T47D (cell line): ENCODE measurements at regions not wholly inside any gene's neighbourhood (a gene's known extent, or its start where the extent isn't known, plus 50 kb on each side); places are given as distances from the start of the nearest gene placed in this dataset.

Source experiments
- DNase-seq, 2 experiments: peaks; one replicate each; pipeline versions ENCODE4 v3.0.0 to v3.0.0-alpha.2; 2011 to 2012; ENCODE audit warnings: low read depth in 1 of 2, low spot score in 1 of 2
- JUND ChIP-seq: IDR thresholded peaks from 2 replicates; pipeline ENCODE4 v1.6.1; 2012; ENCODE audit warnings: low read depth
- in situ Hi-C: cut with HindIII; loops from 2 replicates; pipeline ENCODE4 v1.10.0; 2016; ENCODE audit warnings: low sequenced_read_pairs, low pct_unique_long_range_greater_than_20kb

DNA sequence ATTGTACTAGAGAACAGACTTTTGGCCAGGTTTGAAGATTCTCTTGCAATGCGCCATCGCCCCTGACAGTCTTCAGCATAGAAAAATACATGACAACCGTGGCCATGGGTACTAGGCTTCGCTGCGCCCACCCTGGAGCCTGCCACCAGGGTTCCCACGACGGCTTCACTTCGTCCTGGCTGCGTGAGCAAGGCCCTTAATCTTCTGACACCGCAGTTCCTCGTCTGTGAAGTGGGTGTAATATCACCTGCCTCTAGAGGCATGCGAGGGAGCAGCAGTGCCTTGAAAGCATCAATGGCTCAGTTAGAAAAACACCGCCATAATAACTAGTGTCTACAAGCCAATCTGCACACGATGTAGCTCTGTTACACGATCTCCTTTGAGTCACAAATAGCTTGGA lies 175.2 kb upstream of the HS6ST1 start:
- in situ Hi-C loops, result no loop called here
- no peak for TF ChIP-seq JUND
- no peak for DNase-seq

GRCh38 chr2:128494307-128494639 lies 175.6 kb upstream of the HS6ST1 start:
- in situ Hi-C loops, result no loop called here
- DNase-seq, result no peak
- no peak for TF ChIP-seq JUND

GRCh38 chr2:128494640-128495321 lies 176.1 kb upstream of the HS6ST1 start:
- no peak for TF ChIP-seq JUND
- no peak for DNase-seq
- in situ Hi-C loops, result no loop called here

GRCh38 chr2:128495996-128496547 lies 177.4 kb upstream of the HS6ST1 start:
- DNase-seq, result no peak
- TF ChIP-seq JUND, result no peak
- in situ Hi-C loops, result no loop called here

DNA sequence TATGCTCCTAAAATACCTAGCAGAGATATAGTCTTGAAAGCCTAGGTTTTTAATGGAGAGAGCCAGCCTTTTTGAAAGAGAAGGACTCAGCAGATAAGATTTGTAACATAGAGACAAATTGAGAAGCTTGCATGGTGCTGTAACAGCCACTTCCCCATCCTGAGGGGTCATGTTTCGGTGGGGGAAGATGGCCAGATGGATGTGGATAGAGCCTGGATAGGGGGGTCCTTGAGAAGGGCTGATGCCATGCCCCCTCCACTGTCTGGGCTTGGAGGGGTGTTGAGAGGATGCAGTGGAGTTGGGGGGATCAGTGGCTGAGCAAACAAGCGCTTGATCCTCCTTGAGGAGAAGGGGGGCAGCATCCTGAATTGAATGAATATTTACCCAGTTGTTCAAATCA lies 178.0 kb upstream of the HS6ST1 start:
- TF ChIP-seq JUND, result no peak
- DNase-seq, result no peak
- in situ Hi-C loops, result no loop called here

DNA sequence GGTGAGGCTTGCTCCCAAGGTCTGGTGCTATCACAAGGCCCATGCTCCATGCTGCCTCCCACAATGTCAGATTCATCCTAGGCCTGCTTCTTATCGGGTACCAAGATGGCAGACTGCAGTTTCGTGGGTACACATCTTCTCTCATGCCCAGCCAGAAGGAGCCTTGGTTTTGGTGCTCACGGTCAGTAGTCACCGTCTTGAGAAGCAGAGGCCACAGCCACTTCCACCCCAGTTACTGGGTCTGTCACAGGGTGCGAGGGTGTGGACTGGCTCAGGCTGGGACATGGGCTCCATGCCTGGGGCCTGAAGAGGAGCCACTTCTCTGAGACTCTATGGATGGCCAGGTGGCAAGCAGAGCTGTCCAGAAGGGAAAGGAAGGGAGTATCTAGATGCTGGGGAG lies 178.8 kb upstream of the HS6ST1 start:
- no peak for DNase-seq
- no peak for TF ChIP-seq JUND
- in situ Hi-C loops, result no loop called here

DNA sequence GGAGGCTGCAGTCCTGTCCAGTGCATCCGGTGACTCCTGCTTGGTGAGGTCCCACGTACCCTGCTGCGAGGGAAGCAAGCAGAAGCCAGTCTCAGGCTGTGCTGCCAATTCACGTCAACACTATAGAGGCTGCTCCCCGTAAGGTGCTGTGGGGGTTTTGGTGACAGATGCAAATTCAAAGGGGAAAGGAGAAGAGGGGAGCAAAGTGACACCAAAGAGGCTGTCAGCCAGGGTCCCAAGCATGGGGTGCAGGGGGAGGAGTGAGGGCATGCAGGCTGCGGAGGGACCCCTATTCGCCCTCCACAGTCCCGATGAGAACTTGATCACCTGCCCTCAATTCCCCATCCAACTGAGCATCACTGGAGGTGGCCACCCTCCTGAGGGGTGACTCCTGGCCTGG lies 179.4 kb upstream of the HS6ST1 start:
- in situ Hi-C loops, result no loop called here
- DNase-seq, result no peak
- TF ChIP-seq JUND, result no peak

- no peak for TF ChIP-seq JUND
- DNase-seq, result no peak
- in situ Hi-C loops, result no loop called here
Measured at GRCh38 chr2:128498589-128498988, 179.9 kb upstream of the HS6ST1 start.

- no peak for TF ChIP-seq JUND
- no peak for DNase-seq
- in situ Hi-C loops, result no loop called here
Measured at GRCh38 chr2:128499367-128500137, 180.9 kb upstream of the HS6ST1 start.

- in situ Hi-C loops, result no loop called here
- no peak for TF ChIP-seq JUND
- DNase-seq, result no peak
Measured at GRCh38 chr2:128500138-128500800, 181.6 kb upstream of the HS6ST1 start.

DNA sequence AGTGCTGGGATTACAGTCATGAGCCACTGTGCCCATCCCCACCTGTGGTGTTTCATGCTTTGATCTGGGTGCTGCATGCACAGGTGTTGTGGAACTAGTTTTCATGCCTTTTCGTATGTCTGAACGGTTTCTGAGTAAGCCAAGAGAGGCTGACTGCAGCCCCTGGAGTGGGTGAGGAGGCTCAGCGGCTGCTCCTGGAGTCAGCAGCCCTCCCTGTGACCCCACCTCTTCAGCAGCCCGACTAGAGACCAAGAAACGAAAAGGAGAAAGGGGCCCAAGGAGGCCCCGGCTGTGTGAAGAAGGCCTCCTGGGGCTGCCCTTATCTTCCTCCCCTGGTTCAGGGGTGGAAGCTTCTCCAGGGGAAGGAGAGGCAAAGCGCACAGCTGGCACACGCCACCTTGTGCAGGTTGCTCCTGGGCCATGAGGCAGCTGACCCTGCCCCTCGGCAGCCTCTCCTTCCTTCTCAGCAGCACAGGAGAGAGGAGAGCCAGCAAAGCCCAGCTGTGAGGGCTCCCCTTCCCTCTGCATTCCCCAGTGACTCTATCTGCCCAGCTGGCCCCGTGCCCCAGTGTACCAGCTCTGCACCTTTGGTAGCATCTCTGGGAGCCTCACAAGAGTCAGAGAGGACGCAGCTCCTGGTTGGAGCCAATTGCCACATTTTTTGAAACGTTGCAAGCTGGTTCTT lies 182.5 kb upstream of the HS6ST1 start:
- in situ Hi-C loops, result no loop called here

DNA sequence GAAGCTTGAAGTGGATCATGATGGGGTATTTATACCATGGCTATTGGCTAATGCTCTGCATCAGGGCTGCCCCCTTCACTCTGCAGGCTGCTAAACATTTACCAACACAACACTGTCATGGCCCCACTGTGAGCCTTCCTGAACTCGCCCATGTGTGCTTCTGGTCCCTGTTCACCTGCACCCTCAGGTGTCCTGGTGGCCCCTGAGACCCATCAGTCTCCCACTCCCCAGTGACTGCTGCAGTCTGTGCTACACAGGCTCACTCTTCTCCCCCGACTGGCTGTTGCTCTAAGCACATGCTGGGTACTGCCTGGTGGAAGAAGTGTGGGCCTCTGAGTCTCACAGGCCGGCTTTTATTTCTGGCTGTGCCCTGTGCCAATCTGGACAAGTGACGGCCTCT lies 183.0 kb upstream of the HS6ST1 start:
- TF ChIP-seq JUND, result no peak
- in situ Hi-C loops, result no loop called here
- DNase-seq, result no peak

More for the DNA sequence above, 182.5 kb upstream of the HS6ST1 start:
- DNase-seq, result no peak
- TF ChIP-seq JUND, result no peak
